Tibial nerve (tissue), 4 donors: ENCODE measurements at regions not wholly inside any gene's neighbourhood (a gene's known extent, or its start where the extent isn't known, plus 50 kb on each side); places are given as distances from the start of the nearest gene placed in this dataset.

Source experiments
- DNase-seq, 2 donors: peaks; one replicate each; pipeline ENCODE4 v3.0.0-alpha.2; 2019; ENCODE audit warnings: low spot score in 2 of 2
- H3K27ac ChIP-seq, 4 donors: fragments of 200-600 bp; sonication (generic) in 3 of 4; one replicate each; pipeline ENCODE4 v1.5.1; 2017 to 2019; ENCODE audit warnings: mild to moderate bottlenecking in 1 of 4
- H3K27me3 ChIP-seq, 2 donors: fragments of 200-600 bp; sonication (generic) in 1 of 2; one replicate each; pipeline versions ENCODE4 v1.5.1 to v1.6.0; 2017 to 2019
- H3K36me3 ChIP-seq, 3 donors: fragments of 200-600 bp; sonication (generic); one replicate each; pipeline ENCODE4 v1.5.1; 2018 to 2019
- H3K4me1 ChIP-seq, 4 donors: fragments of 200-600 bp; sonication (generic) in 3 of 4; one replicate each; pipeline ENCODE4 v1.5.1; 2017 to 2019
- H3K4me3 ChIP-seq, 4 donors: fragments of 200-600 bp; sonication (generic) in 3 of 4; one replicate each; pipeline ENCODE4 v1.5.1; 2017 to 2019; ENCODE audit warnings: mild to moderate bottlenecking in 1 of 4, moderate library complexity in 1 of 4
- H3K9me3 ChIP-seq, 4 donors: fragments of 200-600 bp; sonication (generic) in 3 of 4; one replicate each; pipeline ENCODE4 v1.5.1; 2017 to 2019
- CTCF ChIP-seq, 5 experiments: fragments of 200-600 bp in 3 of 5; fragments of 450-650 bp in 2 of 5; sonication (generic) in 3 of 5; IDR thresholded peaks; one replicate each; pipeline ENCODE4 v1.5.1; 2016 to 2019; ENCODE audit warnings: antibody characterized with exemption in 5 of 5, mild to moderate bottlenecking in 3 of 5, moderate library complexity in 2 of 5
- EP300 ChIP-seq, 2 donors: sonication (generic); formaldehyde crosslinking; IDR thresholded peaks; one replicate each; pipeline ENCODE4 v1.6.1; 2017; ENCODE audit warnings: antibody characterized with exemption in 2 of 2, mild to moderate bottlenecking in 1 of 2
- POLR2A ChIP-seq, 2 donors: fragments of 450-650 bp; IDR thresholded peaks; one replicate each; pipeline ENCODE4 v1.6.1; 2017; ENCODE audit warnings: antibody characterized with exemption in 2 of 2, mild to moderate bottlenecking in 2 of 2, moderate library complexity in 2 of 2
- WGBS, 2 donors: methylation state at CpG; one replicate each; pipeline ENCODE4 v1.1.5; 2018; 5-methylcytosine and 5-hydroxymethylcytosine counted together

- no peak for DNase-seq
- 88 to 89% methylated on average over 4 of the region's 5 CpGs for WGBS, 2 donors
- Histone ChIP-seq H3K36me3 (no peaks in the 10 kb centered on the region), H3K4me3 (no peak overlapping the region), H3K27ac (no peak overlapping the region), H3K4me1 (no peaks in the 10 kb centered on the region), H3K9me3 (peaks cover 0 to 6% (median 0%) of the 10 kb centered on the region in 4 donors), H3K27me3 (no peaks in the 10 kb centered on the region)
- TF ChIP-seq POLR2A (IDR thresholded peaks at IDR 0.05) (no peak), CTCF (IDR thresholded peaks at IDR 0.05) (no peak), EP300 (IDR thresholded peaks at IDR 0.05) (no peak)
These were observed 202.5 kb upstream of the TNRC6C start for GRCh38 chr17:77756028-77756427.

- no peak overlapping the region for H3K4me3 ChIP-seq
- no peaks in the 10 kb centered on the region for H3K27me3 ChIP-seq
- DNase-seq, result no peak
- H3K36me3 ChIP-seq, result no peaks in the 10 kb centered on the region
- WGBS, 2 donors, result 69 to 75% methylated on average over 10 of the region's 10 CpGs
- peaks cover 0 to 6% (median 0%) of the 10 kb centered on the region in 4 donors for H3K9me3 ChIP-seq
- no peaks in the 10 kb centered on the region for H3K4me1 ChIP-seq
- TF ChIP-seq EP300 (IDR thresholded peaks at IDR 0.05), result no peak
- H3K27ac ChIP-seq, result no peak overlapping the region
These were observed 201.5 kb upstream of the TNRC6C start for GRCh38 chr17:77756846-77757560.

DNA sequence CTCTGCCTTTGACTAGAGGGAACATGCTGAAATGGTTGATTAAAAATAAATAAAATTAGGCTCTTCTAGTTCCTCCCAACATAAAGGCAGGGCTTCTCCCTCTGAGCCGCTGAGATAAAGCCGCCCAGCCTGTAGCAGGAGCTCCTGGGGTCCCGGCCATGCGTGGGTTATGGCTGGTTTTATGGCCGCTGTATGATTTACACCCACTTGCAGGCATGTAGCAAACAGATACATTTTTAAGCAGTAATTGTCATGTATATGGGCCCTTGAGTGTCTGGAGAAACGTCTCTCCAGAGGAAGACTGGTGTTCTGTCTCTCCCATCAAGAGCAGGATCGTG is 201.0 kb upstream of the TNRC6C start:
- no peak for DNase-seq
- WGBS, 2 donors, result 61 to 64% methylated on average over 7 of the region's 7 CpGs
- no peak for TF ChIP-seq POLR2A (IDR thresholded peaks at IDR 0.05)
- no peak for TF ChIP-seq EP300 (IDR thresholded peaks at IDR 0.05)
- TF ChIP-seq CTCF (IDR thresholded peaks at IDR 0.05), result no peak
- Histone ChIP-seq H3K9me3 (peaks cover 0 to 6% (median 0%) of the 10 kb centered on the region in 4 donors), H3K27ac (no peak overlapping the region), H3K36me3 (no peaks in the 10 kb centered on the region), H3K4me3 (no peak overlapping the region), H3K27me3 (no peaks in the 10 kb centered on the region), H3K4me1 (no peaks in the 10 kb centered on the region)

GRCh38 chr17:77763023-77763422 is 195.5 kb upstream of the TNRC6C start:
- TF ChIP-seq CTCF (IDR thresholded peaks at IDR 0.05), result no peak
- TF ChIP-seq EP300 (IDR thresholded peaks at IDR 0.05), result no peak
- TF ChIP-seq POLR2A (IDR thresholded peaks at IDR 0.05), result no peak
- Histone ChIP-seq H3K4me1 (no peaks in the 10 kb centered on the region), H3K27me3 (no peaks in the 10 kb centered on the region), H3K9me3 (no peaks in the 10 kb centered on the region), H3K36me3 (no peaks in the 10 kb centered on the region), H3K4me3 (no peak overlapping the region), H3K27ac (no peak overlapping the region)
- WGBS, 2 donors, result 66 to 73% methylated on average over 6 of the region's 6 CpGs
- DNase-seq, result no peak

DNA sequence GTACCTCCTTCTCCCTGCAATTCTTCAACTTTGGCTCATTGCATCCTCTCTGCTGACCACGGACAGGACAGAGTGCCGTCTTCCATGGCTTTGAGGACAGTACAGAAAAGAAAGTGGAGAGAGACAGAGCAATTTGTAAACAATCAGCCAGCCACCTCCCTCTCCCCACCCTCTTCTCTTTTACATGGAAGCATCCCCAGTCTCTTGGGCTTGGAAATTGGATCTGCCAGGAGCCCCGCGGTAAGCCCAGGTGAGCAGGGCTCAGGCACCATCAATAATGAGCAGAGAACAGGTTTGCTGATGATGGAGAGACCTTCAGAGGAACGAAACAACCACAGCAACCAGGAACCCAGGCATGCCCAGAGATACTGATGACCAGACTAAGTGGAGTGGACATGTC is 194.9 kb upstream of the TNRC6C start:
- Histone ChIP-seq H3K36me3 (no peaks in the 10 kb centered on the region), H3K4me1 (no peaks in the 10 kb centered on the region), H3K4me3 (no peak overlapping the region), H3K27ac (no peak overlapping the region), H3K27me3 (no peaks in the 10 kb centered on the region), H3K9me3 (no peaks in the 10 kb centered on the region)
- DNase-seq, result no peak
- WGBS, 2 donors, result 61 to 67% methylated on average over 5 of the region's 5 CpGs
- TF ChIP-seq CTCF (IDR thresholded peaks at IDR 0.05), result no peak
- no peak for TF ChIP-seq EP300 (IDR thresholded peaks at IDR 0.05)
- no peak for TF ChIP-seq POLR2A (IDR thresholded peaks at IDR 0.05)

GRCh38 chr17:77765292-77765691 is 193.2 kb upstream of the TNRC6C start:
- WGBS, 2 donors, result 97 to 98% methylated on average over 1 of the region's 1 CpG
- no peak overlapping the region for H3K4me3 ChIP-seq
- H3K9me3 ChIP-seq, result no peaks in the 10 kb centered on the region
- DNase-seq, result no peak
- H3K27me3 ChIP-seq, result no peaks in the 10 kb centered on the region
- H3K36me3 ChIP-seq, result no peaks in the 10 kb centered on the region
- TF ChIP-seq CTCF (IDR thresholded peaks at IDR 0.05), result no peak
- TF ChIP-seq POLR2A (IDR thresholded peaks at IDR 0.05), result no peak
- no peak overlapping the region for H3K27ac ChIP-seq
- no peaks in the 10 kb centered on the region for H3K4me1 ChIP-seq
